ENCODE measurements at regions not wholly inside any gene's neighbourhood (a gene's known extent, or its start where the extent isn't known, plus 50 kb on each side); places are given as distances from the start of the nearest gene placed in this dataset.
"Not testable (repeated sequence)": the region's sequence is repeated elsewhere in the genome, so short reads cannot be mapped to it uniquely, and the experiment has no call there.

GRCh38 chr1:242690849-242691609 is 166.5 kb upstream of the PLD5 start:
- TF ChIP-seq, protein P1, sequence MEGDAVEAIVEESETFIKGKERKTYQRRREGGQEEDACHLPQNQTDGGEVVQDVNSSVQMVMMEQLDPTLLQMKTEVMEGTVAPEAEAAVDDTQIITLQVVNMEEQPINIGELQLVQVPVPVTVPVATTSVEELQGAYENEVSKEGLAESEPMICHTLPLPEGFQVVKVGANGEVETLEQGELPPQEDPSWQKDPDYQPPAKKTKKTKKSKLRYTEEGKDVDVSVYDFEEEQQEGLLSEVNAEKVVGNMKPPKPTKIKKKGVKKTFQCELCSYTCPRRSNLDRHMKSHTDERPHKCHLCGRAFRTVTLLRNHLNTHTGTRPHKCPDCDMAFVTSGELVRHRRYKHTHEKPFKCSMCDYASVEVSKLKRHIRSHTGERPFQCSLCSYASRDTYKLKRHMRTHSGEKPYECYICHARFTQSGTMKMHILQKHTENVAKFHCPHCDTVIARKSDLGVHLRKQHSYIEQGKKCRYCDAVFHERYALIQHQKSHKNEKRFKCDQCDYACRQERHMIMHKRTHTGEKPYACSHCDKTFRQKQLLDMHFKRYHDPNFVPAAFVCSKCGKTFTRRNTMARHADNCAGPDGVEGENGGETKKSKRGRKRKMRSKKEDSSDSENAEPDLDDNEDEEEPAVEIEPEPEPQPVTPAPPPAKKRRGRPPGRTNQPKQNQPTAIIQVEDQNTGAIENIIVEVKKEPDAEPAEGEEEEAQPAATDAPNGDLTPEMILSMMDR (conservative IDR thresholded peaks at IDR 0.05; ENCODE audit: control insufficient read depth, insufficient read depth, low read depth, low read length) = no peak
- DNase-seq (ENCODE audit: low read depth) = no peak
- H3K4me3 ChIP-seq (ENCODE audit: control insufficient read depth, low read depth, low read length) = no peak overlapping the region

- TF ChIP-seq, protein P1 (conservative IDR thresholded peaks at IDR 0.05; ENCODE audit: control insufficient read depth, insufficient read depth, low read depth, low read length) = no peak
Observed at GRCh38 chr1:242689378-242689777, 164.9 kb upstream of the PLD5 start.

GRCh38 chr1:242674951-242675645 is 150.6 kb upstream of the PLD5 start:
- H3K4me3 ChIP-seq (ENCODE audit: control insufficient read depth, low read depth, low read length) = no peak overlapping the region
- TF ChIP-seq, protein P1 (conservative IDR thresholded peaks at IDR 0.05; ENCODE audit: control insufficient read depth, insufficient read depth, low read depth, low read length) = no peak
- DNase-seq (ENCODE audit: low read depth) = no peak

More at GRCh38 chr1:242689378-242689777, 164.9 kb upstream of the PLD5 start:
- H3K4me3 ChIP-seq (ENCODE audit: control insufficient read depth, low read depth, low read length) = no peak overlapping the region
- no peak for DNase-seq (ENCODE audit: low read depth)

- TF ChIP-seq, protein P1 (conservative IDR thresholded peaks at IDR 0.05; ENCODE audit: control insufficient read depth, insufficient read depth, low read depth, low read length) = no peak
- H3K4me3 ChIP-seq (ENCODE audit: control insufficient read depth, low read depth, low read length) = no peak overlapping the region
- no peak for DNase-seq (ENCODE audit: low read depth)
Observed at GRCh38 chr1:242673652-242674051, 149.2 kb upstream of the PLD5 start.

GRCh38 chr1:242673165-242673564 is 148.7 kb upstream of the PLD5 start:
- DNase-seq (ENCODE audit: low read depth); H3K4me3 ChIP-seq (ENCODE audit: control insufficient read depth, low read depth, low read length): not testable (repeated sequence)

DNA sequence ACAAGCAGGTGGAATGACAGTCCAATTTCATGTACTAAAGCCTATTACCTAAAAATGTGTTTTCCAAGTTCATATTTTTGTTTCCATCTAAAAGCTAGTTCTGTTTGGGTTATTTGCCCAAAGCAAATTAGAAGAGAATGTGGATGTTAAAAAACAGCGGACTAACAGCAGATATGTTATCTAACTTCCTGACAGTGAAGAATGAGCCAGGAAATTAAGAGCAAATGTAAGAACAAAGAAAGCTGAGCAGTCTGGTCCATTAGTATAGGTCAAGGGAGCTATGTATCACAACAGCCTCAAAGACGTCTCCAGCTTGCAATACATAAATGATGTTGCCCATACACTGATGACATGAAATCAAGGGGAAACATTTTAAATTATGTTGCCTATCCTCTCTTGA is 145.5 kb upstream of the PLD5 start:
- TF ChIP-seq, protein P1 (conservative IDR thresholded peaks at IDR 0.05; ENCODE audit: control insufficient read depth, insufficient read depth, low read depth, low read length) = no peak
- no peak overlapping the region for H3K4me3 ChIP-seq (ENCODE audit: control insufficient read depth, low read depth, low read length)
- DNase-seq (ENCODE audit: low read depth) = no peak

GRCh38 chr1:242662886-242663285 is 138.4 kb upstream of the PLD5 start:
- H3K4me3 ChIP-seq (ENCODE audit: control insufficient read depth, low read depth, low read length) = no peak overlapping the region
- TF ChIP-seq, protein P1 (conservative IDR thresholded peaks at IDR 0.05; ENCODE audit: control insufficient read depth, insufficient read depth, low read depth, low read length) = no peak
- DNase-seq (ENCODE audit: low read depth) = no peak

- not testable (repeated sequence) for H3K4me3 ChIP-seq (ENCODE audit: control insufficient read depth, low read depth, low read length); DNase-seq (ENCODE audit: low read depth)
Observed at GRCh38 chr1:242653772-242654171, 129.3 kb upstream of the PLD5 start.

All from fibroblast of mammary gland (primary cell).